Stomach (tissue), 4 donors: ENCODE measurements at regions not wholly inside any gene's neighbourhood (a gene's known extent, or its start where the extent isn't known, plus 50 kb on each side); places are given as distances from the start of the nearest gene placed in this dataset.

ENCODE experiments used
- EP300 ChIP-seq: sonication (generic); formaldehyde crosslinking; IDR thresholded peaks from one replicate; pipeline ENCODE4 v1.6.1; 2017; ENCODE audit warnings: antibody characterized with exemption
- POLR2A ChIP-seq, 4 donors: fragments of 450-650 bp; IDR thresholded peaks; one replicate each; pipeline ENCODE4 v1.6.1; 2016; ENCODE audit warnings: antibody characterized with exemption in 4 of 4, control low read depth in 2 of 4, mild to moderate bottlenecking in 1 of 4, moderate library complexity in 1 of 4
- POLR2AphosphoS5 ChIP-seq, 3 donors: sonication (generic); formaldehyde crosslinking; IDR thresholded peaks; one replicate each; pipeline ENCODE4 v1.6.1; 2016; ENCODE audit warnings: antibody characterized with exemption in 3 of 3
- TF ChIP-seq, protein P1 (sequence below), 7 experiments: fragments of 450-650 bp in 4 of 7; fragments of 200-600 bp in 3 of 7; sonication (generic) in 3 of 7; IDR thresholded peaks; one replicate each; pipeline ENCODE4 v1.5.1; 2016 to 2019; ENCODE audit warnings: antibody characterized with exemption in 7 of 7, control low read depth in 2 of 7, mild to moderate bottlenecking in 1 of 7

DNA sequence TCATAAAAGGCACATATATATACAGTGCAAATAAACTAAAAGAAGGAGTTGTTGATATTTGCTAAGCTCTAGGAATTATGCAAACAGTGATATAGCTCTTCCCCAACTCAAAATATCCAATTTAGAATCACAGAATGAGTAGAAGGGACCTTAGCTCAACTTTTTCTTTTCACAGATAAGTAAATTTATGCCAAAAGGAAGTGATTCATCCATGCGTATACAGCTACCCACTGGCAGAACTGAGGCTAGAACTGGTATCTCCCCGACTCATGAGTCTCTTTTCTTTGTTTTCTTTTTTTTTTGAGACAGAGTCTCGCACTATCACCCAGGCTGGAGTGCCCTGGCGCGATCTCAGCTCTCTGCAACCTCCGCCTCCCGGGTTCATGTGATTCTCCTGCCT is 54.2 kb upstream of the SVIL start:
- TF ChIP-seq EP300 (no peak), POLR2A (IDR thresholded peaks at IDR 0.05) (no peak), POLR2AphosphoS5 (IDR thresholded peaks at IDR 0.05) (no peak)
- TF ChIP-seq, protein P1, sequence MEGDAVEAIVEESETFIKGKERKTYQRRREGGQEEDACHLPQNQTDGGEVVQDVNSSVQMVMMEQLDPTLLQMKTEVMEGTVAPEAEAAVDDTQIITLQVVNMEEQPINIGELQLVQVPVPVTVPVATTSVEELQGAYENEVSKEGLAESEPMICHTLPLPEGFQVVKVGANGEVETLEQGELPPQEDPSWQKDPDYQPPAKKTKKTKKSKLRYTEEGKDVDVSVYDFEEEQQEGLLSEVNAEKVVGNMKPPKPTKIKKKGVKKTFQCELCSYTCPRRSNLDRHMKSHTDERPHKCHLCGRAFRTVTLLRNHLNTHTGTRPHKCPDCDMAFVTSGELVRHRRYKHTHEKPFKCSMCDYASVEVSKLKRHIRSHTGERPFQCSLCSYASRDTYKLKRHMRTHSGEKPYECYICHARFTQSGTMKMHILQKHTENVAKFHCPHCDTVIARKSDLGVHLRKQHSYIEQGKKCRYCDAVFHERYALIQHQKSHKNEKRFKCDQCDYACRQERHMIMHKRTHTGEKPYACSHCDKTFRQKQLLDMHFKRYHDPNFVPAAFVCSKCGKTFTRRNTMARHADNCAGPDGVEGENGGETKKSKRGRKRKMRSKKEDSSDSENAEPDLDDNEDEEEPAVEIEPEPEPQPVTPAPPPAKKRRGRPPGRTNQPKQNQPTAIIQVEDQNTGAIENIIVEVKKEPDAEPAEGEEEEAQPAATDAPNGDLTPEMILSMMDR (IDR thresholded peaks at IDR 0.05) = no peak
